Activated CD8-positive, alpha-beta memory T cell treated with anti-CD3 and anti-CD28 coated beads for 36 hours (primary cell): ENCODE measurements at regions not wholly inside any gene's neighbourhood (a gene's known extent, or its start where the extent isn't known, plus 50 kb on each side); places are given as distances from the start of the nearest gene placed in this dataset.

ENCODE experiments used
- CTCF ChIA-PET: fragments of 350-600 bp; sonication (Branson Sonifier 250); formaldehyde crosslinking; loops from one replicate; lab custom pipeline; 2021; ENCODE audit warnings: antibody characterized with exemption; lab: Charles Lee
- POLR2A ChIA-PET: fragments of 350-600 bp; sonication (Branson Sonifier 250); formaldehyde crosslinking; loops from one replicate; lab custom pipeline; 2021; ENCODE audit warnings: antibody characterized with exemption; lab: Charles Lee

DNA sequence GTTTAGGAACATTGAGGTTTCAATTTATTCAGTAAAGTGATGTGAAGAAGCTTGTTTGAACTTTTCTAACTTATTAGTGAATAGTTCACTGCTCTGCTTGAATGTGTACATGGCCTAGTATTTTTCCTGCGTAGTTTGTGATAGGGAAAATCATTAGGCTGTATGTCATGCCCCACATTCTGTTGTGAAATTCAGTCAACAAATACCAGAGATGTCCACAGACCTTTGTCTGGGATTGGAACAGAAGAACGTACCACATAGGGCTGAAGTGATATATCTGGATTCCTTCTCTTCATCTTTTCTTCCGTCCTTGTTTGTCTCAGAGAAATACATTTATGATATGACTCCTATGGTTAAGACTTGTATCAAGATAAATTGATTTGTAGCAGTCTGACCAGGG, 88.8 kb upstream of the PLS3 start:
- CTCF ChIA-PET = no interaction called here
- POLR2A ChIA-PET = no interaction called here

DNA sequence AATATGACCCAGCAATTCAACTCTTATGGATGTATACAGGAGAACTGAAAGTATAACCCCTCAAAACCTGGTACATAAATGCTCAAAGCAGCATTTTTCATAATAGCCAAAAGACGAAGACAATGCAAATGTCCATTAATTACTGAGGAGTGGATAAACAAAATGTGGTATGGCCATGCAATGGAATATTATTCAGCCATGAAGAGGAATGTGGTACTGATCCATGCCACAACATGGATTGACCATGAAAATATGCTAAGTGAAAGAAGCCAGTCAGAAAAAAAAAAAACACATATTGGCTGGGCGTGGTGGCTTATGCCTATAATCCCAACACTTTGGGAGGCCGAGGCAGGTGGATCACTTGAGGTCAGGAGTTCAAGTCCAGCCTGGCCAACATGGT, 74.5 kb upstream of the PLS3 start:
- ChIA-PET POLR2A (no interaction called here), CTCF (no interaction called here)

DNA sequence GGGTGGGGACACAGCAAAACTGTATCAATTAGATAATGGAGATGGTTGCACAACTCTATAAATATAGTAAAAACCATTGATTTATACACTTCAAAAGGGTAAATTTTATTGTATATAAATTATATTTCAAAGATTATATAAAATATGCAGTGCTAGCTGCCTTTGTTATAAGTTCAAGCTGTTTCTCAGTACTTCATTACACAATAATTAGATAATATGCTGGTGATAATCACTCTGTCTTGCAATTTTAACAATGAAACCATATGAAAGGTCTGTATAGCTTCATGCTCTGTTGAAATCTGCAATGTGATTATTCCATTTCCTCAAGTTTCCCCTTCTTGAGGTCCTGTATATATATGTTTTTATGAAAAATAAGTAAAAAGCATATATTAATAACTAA, 73.4 kb upstream of the PLS3 start:
- CTCF ChIA-PET = no interaction called here
- POLR2A ChIA-PET = no interaction called here

DNA sequence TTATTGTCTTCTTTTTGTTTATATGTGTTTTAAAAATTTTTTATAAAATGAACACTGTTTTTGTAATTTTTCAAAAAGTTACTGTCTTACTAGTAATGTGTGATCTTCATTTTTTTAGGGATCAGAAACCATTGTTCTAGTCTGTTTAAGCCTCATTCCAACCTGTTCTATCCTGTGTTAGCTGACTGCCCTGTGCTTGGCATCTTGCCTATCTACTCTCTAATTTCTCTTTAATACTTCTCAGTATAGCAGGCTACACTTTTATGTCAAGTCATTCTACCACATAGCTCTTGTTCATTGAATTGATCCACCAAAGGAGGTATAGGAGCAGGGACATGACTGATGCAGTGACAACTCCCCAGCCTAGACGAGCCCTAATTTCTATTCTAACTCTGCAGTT, 70.2 kb upstream of the PLS3 start:
- CTCF ChIA-PET = no interaction called here

DNA sequence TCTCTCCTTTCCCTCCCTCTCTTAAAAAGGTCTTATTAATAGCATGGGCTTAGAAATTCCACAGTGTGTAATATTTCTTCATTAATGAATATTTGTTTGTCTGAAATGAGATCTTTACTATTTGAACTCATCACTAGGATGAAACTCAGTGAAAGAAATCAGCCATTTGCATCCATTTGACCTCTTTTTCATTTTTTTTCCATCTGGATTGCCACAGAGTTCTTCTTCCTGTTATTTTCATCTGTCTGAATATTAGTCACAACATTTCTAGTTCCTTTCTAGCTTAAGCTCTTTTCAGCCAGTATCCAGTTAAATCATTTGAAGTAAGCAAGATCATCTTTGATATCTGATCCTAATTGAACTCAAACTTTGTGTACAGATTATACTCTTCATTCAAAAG, 69.2 kb upstream of the PLS3 start:
- POLR2A ChIA-PET = no interaction called here
- CTCF ChIA-PET = no interaction called here

More for the DNA sequence above, 70.2 kb upstream of the PLS3 start:
- POLR2A ChIA-PET = no interaction called here

DNA sequence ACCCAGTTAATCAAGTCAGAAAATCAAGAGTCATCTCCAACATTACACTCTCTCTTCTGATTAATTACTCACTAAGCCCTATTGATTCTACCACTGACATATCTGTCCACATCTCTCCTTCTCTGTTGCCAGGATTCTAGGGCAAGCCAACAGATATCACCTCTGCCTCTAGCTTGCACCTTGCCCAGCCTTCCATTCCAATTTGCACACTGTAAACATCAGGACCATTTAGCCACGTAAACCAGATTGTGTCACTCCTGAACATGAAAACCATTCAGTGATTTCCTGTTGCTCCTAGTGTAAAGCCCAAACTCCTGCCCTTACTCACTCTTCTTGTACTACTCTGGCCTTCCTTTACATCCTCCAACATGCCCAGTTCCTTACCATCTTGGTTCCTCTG, 68.0 kb upstream of the PLS3 start:
- ChIA-PET POLR2A (no interaction called here), CTCF (no interaction called here)

DNA sequence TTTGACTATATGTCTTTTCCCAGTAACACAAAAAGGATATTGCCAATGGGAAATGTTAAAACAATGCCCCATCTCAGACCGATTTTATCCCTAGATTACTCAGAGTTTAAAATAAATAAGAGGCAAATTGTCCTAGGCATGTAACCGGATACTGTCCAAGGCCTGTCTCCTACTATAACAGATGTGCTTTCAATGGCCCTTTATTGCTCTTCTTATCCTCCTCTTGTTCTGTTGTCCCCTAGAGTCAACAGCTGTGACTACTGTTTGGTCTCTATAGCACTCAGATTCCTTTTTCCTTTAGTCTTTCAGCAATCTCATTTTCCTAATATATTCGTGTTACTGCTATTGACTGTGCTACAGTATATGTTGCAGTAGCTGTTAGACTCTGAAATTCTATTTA, 66.8 kb upstream of the PLS3 start:
- ChIA-PET CTCF (no interaction called here), POLR2A (no interaction called here)

DNA sequence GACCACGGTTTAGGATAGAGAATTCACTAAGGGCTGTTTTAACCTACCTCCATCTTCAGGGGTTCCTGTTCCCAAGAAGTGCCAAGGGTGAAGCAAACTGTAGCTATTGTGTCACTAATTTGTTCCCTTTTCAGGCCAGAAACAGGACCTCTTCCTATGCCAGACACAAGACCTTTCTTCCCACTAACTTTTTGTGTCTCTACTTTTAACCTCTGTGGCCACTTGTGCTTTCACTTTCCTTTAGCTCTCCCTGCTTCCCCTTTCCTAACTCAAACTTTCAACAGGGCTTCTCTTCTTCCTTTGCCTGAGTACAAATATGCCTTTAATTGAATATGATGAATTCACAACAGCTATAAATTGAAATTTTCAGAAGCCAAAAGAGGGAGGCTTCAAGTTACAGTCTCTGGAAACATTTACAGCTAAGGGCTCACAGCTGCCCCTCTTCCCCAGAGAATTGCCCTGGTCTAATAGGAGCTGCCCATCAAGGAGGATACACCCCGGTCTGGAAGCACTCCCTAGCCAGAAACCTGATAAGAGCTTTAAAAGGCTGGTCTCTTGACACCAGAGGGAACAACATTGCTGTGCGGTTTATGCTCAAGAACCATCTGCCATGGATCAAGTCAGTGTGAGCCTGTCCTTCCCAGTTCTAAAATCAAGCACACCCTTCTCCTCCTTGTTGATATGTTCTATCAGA, 61.7 kb upstream of the PLS3 start:
- ChIA-PET POLR2A (no interaction called here), CTCF (no interaction called here)

DNA sequence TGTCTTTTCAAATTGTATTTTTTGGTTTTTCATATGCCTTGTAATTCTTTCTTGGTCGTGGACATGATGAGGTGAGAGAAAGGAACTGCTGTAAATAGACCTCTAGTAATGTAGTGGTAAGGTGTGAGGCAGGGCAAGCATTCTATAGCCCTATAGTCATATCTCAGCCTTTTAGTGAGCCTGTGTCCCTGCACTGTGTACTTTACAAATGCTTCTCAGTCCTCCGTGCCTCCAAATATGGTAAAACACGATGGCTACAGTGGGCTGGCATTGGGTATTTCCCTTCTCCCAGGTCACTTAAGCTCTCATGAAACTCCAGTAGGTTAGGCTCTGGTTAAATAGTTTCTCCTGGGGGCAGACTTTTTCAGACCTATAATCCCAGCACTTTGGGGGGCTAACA, 57.9 kb upstream of the PLS3 start:
- POLR2A ChIA-PET = no interaction called here
- CTCF ChIA-PET = no interaction called here

DNA sequence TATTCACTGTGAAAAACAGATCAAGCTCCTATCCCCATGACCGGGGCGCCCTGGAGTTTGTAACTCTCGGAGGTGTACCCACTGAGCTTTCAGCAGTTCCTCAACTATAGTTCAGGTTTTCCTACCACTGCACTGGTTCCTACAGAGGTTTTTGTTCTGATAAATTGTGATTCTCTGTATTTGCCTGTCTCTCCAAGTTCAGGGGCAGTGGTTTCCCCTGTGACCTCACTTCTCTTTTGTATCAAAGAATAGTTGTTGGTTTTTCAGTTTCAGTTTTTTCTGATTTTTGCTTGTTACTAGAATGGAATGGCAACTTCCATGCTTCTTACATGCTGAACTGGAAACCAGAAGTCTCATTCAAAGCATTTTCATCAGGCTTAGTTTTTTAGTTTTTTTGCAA, 56.8 kb upstream of the PLS3 start:
- POLR2A ChIA-PET = no interaction called here
- CTCF ChIA-PET = no interaction called here
